Osteoblast (primary cell): ENCODE measurements at regions not wholly inside any gene's neighbourhood (a gene's known extent, or its start where the extent isn't known, plus 50 kb on each side); places are given as distances from the start of the nearest gene placed in this dataset.

Experiments
- DNase-seq: peaks from one replicate; pipeline ENCODE4 v3.0.0; 2011; ENCODE audit warnings: low spot score, mixed read lengths; ENCODE audit not compliant: insufficient read length; ENCODE audit errors: missing footprints
- H2AFZ ChIP-seq: 2 replicates; pipeline ENCODE4 v1.6.0; 2011; ENCODE audit warnings: mild to moderate bottlenecking, low read length
- H3K27ac ChIP-seq: 2 replicates; pipeline ENCODE4 v1.5.1; 2011; ENCODE audit warnings: mild to moderate bottlenecking, low read depth, low read length, moderate library complexity
- H3K27me3 ChIP-seq: 2 replicates; pipeline ENCODE4 v1.6.0; 2012; ENCODE audit warnings: mild to moderate bottlenecking, control low read depth, inconsistent platforms, low read length, moderate library complexity; ENCODE audit not compliant: insufficient read depth
- H3K36me3 ChIP-seq: 2 replicates; pipeline ENCODE4 v1.5.1; 2011; ENCODE audit warnings: mild to moderate bottlenecking, low read length, control low read depth, moderate library complexity; ENCODE audit not compliant: insufficient read depth
- H3K4me1 ChIP-seq: 2 replicates; pipeline ENCODE4 v1.5.1; 2011; ENCODE audit warnings: mild to moderate bottlenecking, low read length, control low read depth, moderate library complexity; ENCODE audit not compliant: insufficient read depth
- H3K4me2 ChIP-seq: 2 replicates; pipeline ENCODE4 v1.6.0; 2011; ENCODE audit warnings: mild to moderate bottlenecking, low read length; ENCODE audit not compliant: insufficient read depth
- H3K4me3 ChIP-seq: fragments of 200-600 bp; sonication (generic); 3 replicates; pipeline ENCODE4 v1.5.1; 2012; ENCODE audit warnings: mild to moderate bottlenecking, low read length, inconsistent platforms; ENCODE audit not compliant: insufficient read depth
- H3K79me2 ChIP-seq: 2 replicates; pipeline ENCODE4 v1.6.0; 2012; ENCODE audit warnings: mild to moderate bottlenecking, low read length, control low read depth, inconsistent platforms; ENCODE audit not compliant: insufficient read depth
- H3K9me3 ChIP-seq: 2 replicates; pipeline ENCODE4 v1.5.1; 2011; ENCODE audit warnings: low read depth, low read length, control low read depth
- H4K20me1 ChIP-seq: 2 replicates; pipeline ENCODE4 v1.6.0; 2012; ENCODE audit warnings: mild to moderate bottlenecking, low read length, control low read depth; ENCODE audit not compliant: insufficient read depth
- CTCF ChIP-seq: IDR thresholded peaks from 2 replicates; pipeline ENCODE4 v1.5.1; 2011; ENCODE audit warnings: mild to moderate bottlenecking, low read depth, low read length, moderate library complexity; ENCODE audit errors: extremely low read depth

GRCh38 chr14:100445436-100446088 is 122.4 kb downstream of the SLC25A47 start:
- H3K79me2 ChIP-seq = peaks cover 8% of the 10 kb centered on the region
- no peak for TF ChIP-seq CTCF
- no peak overlapping the region for H3K27ac ChIP-seq
- H3K4me1 ChIP-seq = peaks cover 18% of the 10 kb centered on the region
- no peak overlapping the region for H2AFZ ChIP-seq
- DNase-seq = no peak
- no peak overlapping the region for H3K4me3 ChIP-seq
- no peaks in the 10 kb centered on the region for H3K27me3 ChIP-seq
- H3K4me2 ChIP-seq = no peak overlapping the region
- H3K36me3 ChIP-seq = no peaks in the 10 kb centered on the region
- peaks cover 3% of the 10 kb centered on the region for H4K20me1 ChIP-seq
- no peaks in the 10 kb centered on the region for H3K9me3 ChIP-seq

- Histone ChIP-seq H4K20me1 (peaks cover 3% of the 10 kb centered on the region), H3K9me3 (no peaks in the 10 kb centered on the region), H3K79me2 (peaks cover 2% of the 10 kb centered on the region), H2AFZ (no peak overlapping the region), H3K27ac (no peak overlapping the region), H3K4me1 (peaks cover 12% of the 10 kb centered on the region), H3K36me3 (no peaks in the 10 kb centered on the region), H3K27me3 (no peaks in the 10 kb centered on the region), H3K4me3 (no peak overlapping the region), H3K4me2 (no peak overlapping the region)
- DNase-seq = no peak
- no peak for TF ChIP-seq CTCF
These were observed 123.4 kb downstream of the SLC25A47 start for GRCh38 chr14:100446572-100446971.

GRCh38 chr14:100448376-100448775 is 125.2 kb downstream of the SLC25A47 start:
- no peaks in the 10 kb centered on the region for H3K79me2 ChIP-seq

More at GRCh38 chr14:100448376-100448775, 125.2 kb downstream of the SLC25A47 start:
- Histone ChIP-seq H3K4me2 (no peak overlapping the region), H3K36me3 (no peaks in the 10 kb centered on the region), H4K20me1 (peaks cover 8% of the 10 kb centered on the region), H3K27ac (no peak overlapping the region), H3K9me3 (no peaks in the 10 kb centered on the region), H3K27me3 (no peaks in the 10 kb centered on the region), H2AFZ (no peak overlapping the region), H3K4me1 (peaks cover 7% of the 10 kb centered on the region), H3K4me3 (no peak overlapping the region)
- no peak for TF ChIP-seq CTCF
- no peak for DNase-seq
